HUDEP-2 (cell line): ENCODE measurements at regions not wholly inside any gene's neighbourhood (a gene's known extent, or its start where the extent isn't known, plus 50 kb on each side); places are given as distances from the start of the nearest gene placed in this dataset.

ENCODE experiments used
- DNase-seq, 76 experiments: peaks; one replicate each; lab custom pipeline; 2025; ENCODE audit not compliant: unreplicated experiment in 76 of 76; lab: John Stamatoyannopoulos, UW

DNA sequence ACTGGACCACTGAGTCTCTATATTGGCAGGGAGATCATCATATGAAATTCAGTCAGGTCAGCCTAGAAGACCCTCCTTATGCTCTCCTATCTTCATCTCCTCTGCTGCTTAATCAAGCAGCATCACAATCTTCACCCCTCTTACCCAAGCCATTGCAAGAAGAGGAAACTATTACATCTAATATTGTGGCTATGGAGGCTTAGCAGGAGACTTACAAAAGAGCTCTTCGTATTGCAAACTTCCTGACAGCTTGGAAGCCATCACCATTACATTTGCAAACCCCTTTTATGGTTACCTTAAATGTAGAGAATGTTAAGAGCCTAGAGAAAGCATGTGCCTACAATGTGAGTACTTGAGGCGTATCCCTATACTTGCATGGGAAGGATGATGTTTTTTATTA lies 87.2 kb upstream of the STXBP5 start:
- DNase-seq = no peak

GRCh38 chr6:147117580-147117979 lies 86.6 kb upstream of the STXBP5 start:
- DNase-seq = no peak

GRCh38 chr6:147119310-147119709 lies 84.9 kb upstream of the STXBP5 start:
- no peak for DNase-seq

- no peak for DNase-seq
Observed at GRCh38 chr6:147122823-147123222, 81.4 kb upstream of the STXBP5 start.

- no peak for DNase-seq
Observed at GRCh38 chr6:147126618-147127022, 77.6 kb upstream of the STXBP5 start.

- peak in 1 of 76 experiments; percentile 31 for DNase-seq
Observed at GRCh38 chr6:147127587-147127986, 76.6 kb upstream of the STXBP5 start.

DNA sequence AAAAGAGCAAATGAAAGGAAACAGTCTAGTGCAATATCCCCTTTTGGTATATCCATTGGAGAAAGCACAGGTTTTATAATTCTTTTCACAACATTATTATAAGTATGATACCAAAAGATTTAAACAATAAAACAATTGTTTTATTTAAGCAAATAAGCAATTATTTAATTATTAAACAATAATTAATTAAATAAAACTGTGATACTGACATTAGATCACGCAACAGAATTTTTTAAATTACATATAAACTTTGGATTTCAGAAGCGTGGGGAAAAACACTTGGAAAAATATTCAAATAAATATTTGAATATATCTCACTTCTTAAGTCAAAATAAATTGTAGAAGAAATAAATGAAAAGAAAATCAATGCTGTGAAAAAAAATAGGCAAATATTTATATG lies 76.2 kb upstream of the STXBP5 start:
- DNase-seq = no peak

DNA sequence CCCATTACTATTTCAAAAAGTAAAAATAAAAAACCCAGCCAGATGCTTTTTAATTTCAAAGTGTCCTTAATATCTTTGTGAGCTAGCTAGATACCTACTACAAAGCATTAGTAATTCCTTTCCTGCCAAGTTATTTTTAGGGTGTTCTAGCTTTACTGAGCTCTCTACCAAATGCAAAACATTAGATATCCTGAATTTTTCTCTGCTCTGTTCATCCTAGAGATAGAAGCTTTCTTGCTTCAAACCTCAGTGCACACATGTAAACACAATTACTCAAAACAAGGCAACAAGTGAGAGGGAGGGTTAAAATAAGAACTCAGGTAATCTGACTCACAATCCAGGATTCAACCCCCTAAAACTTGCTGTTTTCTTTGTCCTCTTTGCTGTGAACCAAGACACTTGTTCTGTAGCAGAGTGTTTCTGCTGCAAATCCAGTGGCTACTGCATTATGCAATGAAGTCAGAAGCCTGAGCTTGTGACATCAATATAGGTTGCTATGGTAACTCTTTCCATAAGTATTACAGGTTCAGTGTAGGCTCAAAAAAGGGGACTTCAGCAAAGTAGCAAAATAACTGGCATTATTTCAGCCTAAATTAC lies 72.6 kb upstream of the STXBP5 start:
- no peak for DNase-seq

GRCh38 chr6:147132889-147133288 lies 71.3 kb upstream of the STXBP5 start:
- no peak for DNase-seq

DNA sequence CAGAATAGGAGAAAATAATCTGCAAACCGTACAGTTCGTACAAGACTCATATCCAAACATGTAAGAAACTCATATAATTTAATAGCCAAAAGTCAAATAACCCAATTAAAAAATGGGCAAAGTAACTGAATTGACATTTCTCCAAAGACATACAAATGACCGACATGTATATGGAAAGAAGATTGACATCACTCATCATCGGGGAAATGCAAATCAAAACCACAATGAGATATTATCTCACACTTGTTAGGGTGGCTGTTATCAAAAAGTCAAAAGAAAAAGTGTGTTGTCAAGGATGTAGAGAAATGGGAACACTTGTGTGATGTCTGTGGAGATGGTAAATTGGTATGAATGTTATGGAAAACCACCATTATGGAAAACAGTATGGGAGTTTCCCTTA lies 70.5 kb upstream of the STXBP5 start:
- DNase-seq = no peak

DNA sequence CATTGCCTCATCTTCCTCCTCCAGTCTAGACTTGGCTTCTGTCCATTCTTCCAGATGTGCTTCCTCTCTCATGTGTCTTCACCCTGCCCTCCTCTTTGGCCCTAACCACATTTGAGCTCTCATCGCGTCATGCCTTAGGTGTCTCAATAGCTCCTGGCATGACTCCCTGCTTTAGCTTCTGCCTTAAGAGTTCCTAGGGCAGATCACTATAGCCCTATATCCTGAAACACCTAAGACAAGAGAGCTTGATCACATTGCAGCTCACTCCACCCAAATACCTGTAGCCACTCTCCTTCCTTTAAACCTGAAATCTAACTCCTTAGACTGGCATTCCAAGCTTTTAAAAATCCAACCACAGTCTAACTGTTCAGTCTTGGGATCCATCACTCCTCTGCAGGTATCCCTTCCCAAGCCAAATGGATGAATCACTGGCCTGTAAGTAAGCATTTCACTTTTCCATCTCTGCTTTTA lies 69.0 kb upstream of the STXBP5 start:
- DNase-seq = no peak

DNA sequence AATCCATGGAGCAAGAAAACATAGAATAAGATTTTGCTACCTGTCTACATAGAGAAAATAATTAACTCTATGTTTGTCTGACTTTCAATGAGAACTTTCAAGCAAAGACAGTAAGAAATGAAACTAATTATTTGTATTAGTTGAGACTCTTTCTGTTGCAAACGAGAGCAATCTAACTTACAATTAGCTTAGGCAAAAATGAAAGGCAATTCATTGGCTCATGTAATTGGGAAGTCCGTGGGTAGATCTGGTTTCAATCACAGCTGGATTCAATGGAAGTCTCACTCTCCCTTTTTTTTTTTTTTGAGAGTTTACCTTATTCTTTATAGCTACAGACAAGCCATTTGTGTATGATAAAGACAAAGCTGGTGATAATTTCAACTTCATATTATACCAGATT lies 68.2 kb upstream of the STXBP5 start:
- no peak for DNase-seq

GRCh38 chr6:147137986-147138385 lies 66.2 kb upstream of the STXBP5 start:
- peak in 5 of 76 experiments; percentile 15 to 55 (median 30) for DNase-seq

- DNase-seq = no peak
Observed at GRCh38 chr6:147138835-147139234, 65.4 kb upstream of the STXBP5 start.

GRCh38 chr6:147141711-147142308 lies 62.4 kb upstream of the STXBP5 start:
- no peak for DNase-seq

- DNase-seq = no peak
Observed at GRCh38 chr6:147142684-147143245, 61.5 kb upstream of the STXBP5 start.

DNA sequence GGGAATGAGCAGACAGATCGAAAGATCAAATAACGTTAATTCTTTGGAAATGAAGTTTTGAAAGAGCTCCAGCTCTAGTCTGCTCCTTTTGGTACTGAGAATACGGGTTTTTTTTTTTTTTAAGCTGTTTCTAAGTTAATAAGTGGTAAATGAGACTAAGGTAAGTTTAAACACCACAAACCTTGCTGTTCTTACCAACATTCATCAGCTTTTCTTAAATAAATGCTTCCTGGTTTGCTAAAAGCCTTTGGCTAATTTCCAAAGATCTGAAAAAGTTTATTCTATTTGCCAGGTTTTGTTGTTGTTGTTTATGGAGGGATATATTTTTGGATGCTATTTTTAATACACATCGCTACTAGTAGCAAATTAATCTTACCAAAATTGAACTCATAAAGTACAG lies 55.1 kb upstream of the STXBP5 start:
- no peak for DNase-seq

GRCh38 chr6:147149826-147150225 lies 54.4 kb upstream of the STXBP5 start:
- no peak for DNase-seq

- no peak for DNase-seq
Observed at GRCh38 chr6:147150293-147150692, 53.9 kb upstream of the STXBP5 start.
